Liver (tissue), 8 donors: ENCODE measurements at regions not wholly inside any gene's neighbourhood (a gene's known extent, or its start where the extent isn't known, plus 50 kb on each side); places are given as distances from the start of the nearest gene placed in this dataset.

Source experiments
- DNase-seq: peaks from one replicate; pipeline ENCODE4 v3.0.0-alpha.2; 2017; ENCODE audit warnings: low spot score
- H3K27ac ChIP-seq, 2 donors: one replicate each; pipeline ENCODE4 v1.7.0; 2013; ENCODE audit warnings: inconsistent platforms in 2 of 2, low read length in 2 of 2, control low read depth in 1 of 2, low read depth in 1 of 2, mild to moderate bottlenecking in 1 of 2
- H3K27me3 ChIP-seq, 4 donors: one replicate each; pipeline versions ENCODE4 v1.6.1 to v1.7.0; 2013; ENCODE audit warnings: low read length in 3 of 4, inconsistent platforms in 1 of 4, mild to moderate bottlenecking in 1 of 4, moderate library complexity in 1 of 4; ENCODE audit not compliant: control insufficient read depth in 4 of 4, insufficient read depth in 4 of 4
- H3K36me3 ChIP-seq, 4 donors: one replicate each; pipeline versions ENCODE4 v1.6.1 to v1.7.0; 2013; ENCODE audit warnings: low read length in 3 of 4, mild to moderate bottlenecking in 3 of 4, low read depth in 1 of 4, moderate library complexity in 1 of 4; ENCODE audit not compliant: control insufficient read depth in 4 of 4, insufficient read depth in 3 of 4
- H3K4me1 ChIP-seq, 4 donors: one replicate each; pipeline versions ENCODE4 v1.6.1 to v1.7.0; 2013; ENCODE audit warnings: low read length in 3 of 4, mild to moderate bottlenecking in 3 of 4, moderate library complexity in 1 of 4; ENCODE audit not compliant: control insufficient read depth in 4 of 4, insufficient read depth in 4 of 4
- H3K4me3 ChIP-seq, 3 donors: one replicate each; pipeline versions ENCODE4 v1.6.1 to v1.7.0; 2013; ENCODE audit warnings: low read length in 3 of 3, control low read depth in 1 of 3, low read depth in 1 of 3, mild to moderate bottlenecking in 1 of 3
- H3K9ac ChIP-seq, 2 donors: one replicate each; pipeline ENCODE4 v1.7.0; 2013; ENCODE audit warnings: low read length in 2 of 2, mild to moderate bottlenecking in 2 of 2, moderate library complexity in 2 of 2, control low read depth in 1 of 2, low read depth in 1 of 2
- H3K9me3 ChIP-seq, 4 donors: one replicate each; pipeline versions ENCODE4 v1.6.1 to v1.7.0; 2013; ENCODE audit warnings: low read length in 3 of 4; ENCODE audit not compliant: control insufficient read depth in 4 of 4
- ATF3 ChIP-seq: IDR thresholded peaks from 2 replicates; pipeline ENCODE4 v1.6.1; 2016; ENCODE audit warnings: antibody characterized with exemption
- CTCF ChIP-seq: fragments of 150-350 bp; IDR thresholded peaks from 2 replicates; pipeline ENCODE4 v1.5.1; 2017; ENCODE audit warnings: improper control_type of control experiment, low read depth, low read length; ENCODE audit not compliant: missing input control
- EGR1 ChIP-seq, 2 donors: IDR thresholded peaks; 2 replicates each; pipeline ENCODE4 v1.6.1; 2016 to 2018; ENCODE audit warnings: antibody characterized with exemption in 2 of 2, low read depth in 2 of 2
- FOXA1 ChIP-seq: IDR thresholded peaks from 2 replicates; pipeline ENCODE4 v1.6.1; 2016; ENCODE audit warnings: antibody characterized with exemption
- FOXA2 ChIP-seq: IDR thresholded peaks from 2 replicates; pipeline ENCODE4 v1.6.1; 2016; ENCODE audit warnings: antibody characterized with exemption
- HNF4A ChIP-seq, 2 donors: conservative IDR thresholded peaks; 2 replicates each; pipeline ENCODE4 v1.6.1; 2016; ENCODE audit warnings: antibody characterized with exemption in 2 of 2, mild to moderate bottlenecking in 2 of 2
- HNF4G ChIP-seq: IDR thresholded peaks from 2 replicates; pipeline ENCODE4 v1.6.1; 2016; ENCODE audit warnings: antibody characterized with exemption
- JUND ChIP-seq, 2 donors: IDR thresholded peaks; 2 replicates each; pipeline ENCODE4 v1.6.1; 2016; ENCODE audit warnings: antibody characterized with exemption in 2 of 2
- MAX ChIP-seq: IDR thresholded peaks from 2 replicates; pipeline ENCODE4 v1.6.1; 2016; ENCODE audit warnings: antibody characterized with exemption
- NR2F2 ChIP-seq: IDR thresholded peaks from 2 replicates; pipeline ENCODE4 v1.6.1; 2016; ENCODE audit warnings: antibody characterized with exemption
- RAD21 ChIP-seq, 2 donors: IDR thresholded peaks; 2 replicates each; pipeline ENCODE4 v1.6.1; 2016; ENCODE audit warnings: antibody characterized with exemption in 2 of 2, mild to moderate bottlenecking in 2 of 2
- RXRA ChIP-seq, 2 donors: IDR thresholded peaks; 2 replicates each; pipeline ENCODE4 v1.6.1; 2017 to 2018; ENCODE audit warnings: antibody characterized with exemption in 2 of 2, mild to moderate bottlenecking in 1 of 2
- SP1 ChIP-seq: IDR thresholded peaks from 2 replicates; pipeline ENCODE4 v1.6.1; 2018; ENCODE audit warnings: antibody characterized with exemption, mild to moderate bottlenecking
- TAF1 ChIP-seq: conservative IDR thresholded peaks from 2 replicates; pipeline ENCODE4 v1.6.1; 2016; ENCODE audit warnings: antibody characterized with exemption, mild to moderate bottlenecking
- YY1 ChIP-seq: IDR thresholded peaks from 2 replicates; pipeline ENCODE4 v1.6.1; 2016; ENCODE audit warnings: antibody characterized with exemption, mild to moderate bottlenecking
- ZBTB33 ChIP-seq: IDR thresholded peaks from 2 replicates; pipeline ENCODE4 v1.6.1; 2016; ENCODE audit warnings: antibody characterized with exemption
- WGBS: extraction: QIAGEN DNeasy Blood & Tissue Kit; methylation state at CpG from one replicate; pipeline ENCODE4 v1.1.7; 2013; 5-methylcytosine and 5-hydroxymethylcytosine counted together
- donor health status: healthy.
- donor health status: healthy.
- donor health status: healthy.
- donor health status: healthy.
- donor health status: healthy.

GRCh38 chr9:27653246-27653645, 80.0 kb upstream of the C9orf72 start (continued):
- no peak for TF ChIP-seq FOXA2

GRCh38 chr9:27653957-27654356, 80.7 kb upstream of the C9orf72 start:
- Histone ChIP-seq H3K36me3 (no peaks in the 10 kb centered on the region), H3K4me3 (no peak overlapping the region), H3K4me1 (peaks cover 0 to 21% (median 15%) of the 10 kb centered on the region in 4 donors), H3K9me3 (no peaks in the 10 kb centered on the region), H3K9ac (no peak overlapping the region), H3K27ac (no peak overlapping the region), H3K27me3 (no peaks in the 10 kb centered on the region)
- TF ChIP-seq HNF4A (conservative IDR thresholded peaks at IDR 0.05): no peak
- TF ChIP-seq MAX: no peak
- TF ChIP-seq NR2F2: no peak
- no peak for TF ChIP-seq JUND (IDR thresholded peaks at IDR 0.05)
- no peak for TF ChIP-seq YY1
- TF ChIP-seq FOXA2: no peak
- TF ChIP-seq RXRA (IDR thresholded peaks at IDR 0.05): no peak
- no peak for TF ChIP-seq ZBTB33
- TF ChIP-seq RAD21 (IDR thresholded peaks at IDR 0.05): no peak
- no peak for TF ChIP-seq CTCF
- TF ChIP-seq SP1: no peak
- no peak for TF ChIP-seq ATF3
- TF ChIP-seq FOXA1: no peak
- TF ChIP-seq EGR1 (IDR thresholded peaks at IDR 0.05; ENCODE audit: low read depth in 2 of 2): no peak
- no peak for DNase-seq
- 80% methylated on average over 3 of the region's 3 CpGs for WGBS

- Histone ChIP-seq H3K27ac (peak overlapping the region in 1 of 2 donors; percentile 24), H3K4me3 (no peak overlapping the region), H3K4me1 (peaks cover 0 to 25% (median 15%) of the 10 kb centered on the region in 4 donors), H3K9me3 (no peaks in the 10 kb centered on the region), H3K36me3 (no peaks in the 10 kb centered on the region), H3K9ac (no peak overlapping the region), H3K27me3 (no peaks in the 10 kb centered on the region)
- DNase-seq: no peak
- WGBS: 51% methylated on average over 17 of the region's 17 CpGs
- no peak for TF ChIP-seq CTCF
- peak; percentile 10 for TF ChIP-seq SP1
- no peak for TF ChIP-seq YY1
- peak; percentile 48 for TF ChIP-seq MAX
- TF ChIP-seq RXRA (IDR thresholded peaks at IDR 0.05): peak in 1 of 2 donors; percentile 29
- no peak for TF ChIP-seq TAF1
- no peak for TF ChIP-seq HNF4G
- peak in 1 of 2 donors; percentile 26 for TF ChIP-seq HNF4A (conservative IDR thresholded peaks at IDR 0.05)
- no peak for TF ChIP-seq NR2F2
- peak in 1 of 2 donors; percentile 27 for TF ChIP-seq RAD21 (IDR thresholded peaks at IDR 0.05)
These were observed 81.5 kb upstream of the C9orf72 start for GRCh38 chr9:27654629-27655285.
